Heart left ventricle (tissue), 16 donors: ENCODE measurements at regions not wholly inside any gene's neighbourhood (a gene's known extent, or its start where the extent isn't known, plus 50 kb on each side); places are given as distances from the start of the nearest gene placed in this dataset.
A peak's percentile ranks its signal among the peaks of the same experiment; 100 is the strongest.

Experiments
- ATAC-seq, 4 donors: fragments of 200-7000 bp; cut with Tn5 transposase; one replicate each; pipeline ENCODE4 v1.9.1; 2020 to 2022; ENCODE audit warnings: moderate library complexity in 4 of 4, mild to moderate bottlenecking in 3 of 4, moderate number of reproducible peaks in 1 of 4
- DNase-seq, 5 donors: peaks; one replicate each; pipeline ENCODE4 v3.0.0-alpha.2; 2020
- H3K27ac ChIP-seq, 12 donors: fragments of 200-600 bp; sonication (generic) in 4 of 12; one replicate each; pipeline versions ENCODE4 v1.5.0 to v1.8.0; 2016 to 2022; ENCODE audit warnings: mild to moderate bottlenecking in 2 of 12
- H3K27me3 ChIP-seq, 9 donors: fragments of 200-600 bp; sonication (generic) in 2 of 9; one replicate each; pipeline versions ENCODE4 v1.5.1 to v1.8.0; 2016 to 2022; ENCODE audit warnings: mild to moderate bottlenecking in 3 of 9
- H3K36me3 ChIP-seq, 9 donors: fragments of 200-600 bp; sonication (generic) in 2 of 9; one replicate each; pipeline versions ENCODE4 v1.5.0 to v1.8.0; 2018 to 2022; ENCODE audit warnings: mild to moderate bottlenecking in 2 of 9
- H3K4me1 ChIP-seq, 12 donors: fragments of 200-600 bp; sonication (generic) in 4 of 12; one replicate each; pipeline versions ENCODE4 v1.5.0 to v1.8.0; 2016 to 2022; ENCODE audit warnings: mild to moderate bottlenecking in 3 of 12
- H3K4me3 ChIP-seq, 12 donors: fragments of 200-600 bp; sonication (generic) in 4 of 12; one replicate each; pipeline versions ENCODE4 v1.5.0 to v1.8.0; 2017 to 2022; ENCODE audit warnings: mild to moderate bottlenecking in 9 of 12, moderate library complexity in 4 of 12
- H3K9me3 ChIP-seq, 12 donors: fragments of 200-600 bp; sonication (generic) in 4 of 12; one replicate each; pipeline versions ENCODE4 v1.5.0 to v1.8.0; 2016 to 2022; ENCODE audit warnings: mild to moderate bottlenecking in 1 of 12
- POLR2A ChIP-seq, 2 donors: fragments of 450-650 bp; IDR thresholded peaks; one replicate each; pipeline ENCODE4 v1.6.1; 2017; ENCODE audit warnings: antibody characterized with exemption in 2 of 2, mild to moderate bottlenecking in 2 of 2, moderate library complexity in 2 of 2
- WGBS, 4 donors: extraction: QIAGEN DNeasy Blood & Tissue Kit in 2 of 4; methylation state at CpG; one replicate each; pipeline versions ENCODE4 v1.1.5 to v1.1.7; 2013 to 2018; 5-methylcytosine and 5-hydroxymethylcytosine counted together
- intact Hi-C, 10 donors: fragments of 100-400 bp; cut with DNase I; formaldehyde crosslinking; loops; one replicate each; pipeline versions ENCODE4 v1.11.1 to v1.14.2; 2022
- TF ChIP-seq, protein P1 (sequence below), 12 donors: fragments of 200-600 bp; sonication (generic) in 4 of 12; IDR thresholded peaks; one replicate each; pipeline versions ENCODE4 v1.5.0 to v1.8.0; 2018 to 2022; ENCODE audit warnings: antibody characterized with exemption in 12 of 12, mild to moderate bottlenecking in 5 of 12
- donor health status: ischemic (EF 13 %, LVEDD 7.1; RV severe dilation, severe dysfunction).
- donor health status: healthy with polysubstance abuse.
- donor health status: DM: no; HTN: yes; CAD: no.
- donor health status: DM: no; HTN: no; CAD: no.
- donor health status: ischemic (EF 25% LVEDD 6.9; RV normal size, moderate dysfunction).
- donor health status: ischemic (EF 25% LVEDD 5.7; RV mildly dilated, moderate dysfunction).
- donor health status: healthy.
- donor health status: DM: yes; HTN: yes; CAD: no.
- donor health status: ischemic (EF 35%, LVEDD 5.7; RV mildly dilated, moderate dysfunction).
- donor health status: nonischemic (EF 11% LVEDD 7.7; RV severe dilation, severe dysfunction).
- donor health status: DM: yes; HTN: yes; CAD: no.
- donor health status: PGD.
- donor health status: ischemic (EF 29% LVEDD 5.4; RV normal size, mild dysfunction).
- donor health status: nonischemic (EF 23%, LVEDD 6.1; RV moderate dilation, normal function).

DNA sequence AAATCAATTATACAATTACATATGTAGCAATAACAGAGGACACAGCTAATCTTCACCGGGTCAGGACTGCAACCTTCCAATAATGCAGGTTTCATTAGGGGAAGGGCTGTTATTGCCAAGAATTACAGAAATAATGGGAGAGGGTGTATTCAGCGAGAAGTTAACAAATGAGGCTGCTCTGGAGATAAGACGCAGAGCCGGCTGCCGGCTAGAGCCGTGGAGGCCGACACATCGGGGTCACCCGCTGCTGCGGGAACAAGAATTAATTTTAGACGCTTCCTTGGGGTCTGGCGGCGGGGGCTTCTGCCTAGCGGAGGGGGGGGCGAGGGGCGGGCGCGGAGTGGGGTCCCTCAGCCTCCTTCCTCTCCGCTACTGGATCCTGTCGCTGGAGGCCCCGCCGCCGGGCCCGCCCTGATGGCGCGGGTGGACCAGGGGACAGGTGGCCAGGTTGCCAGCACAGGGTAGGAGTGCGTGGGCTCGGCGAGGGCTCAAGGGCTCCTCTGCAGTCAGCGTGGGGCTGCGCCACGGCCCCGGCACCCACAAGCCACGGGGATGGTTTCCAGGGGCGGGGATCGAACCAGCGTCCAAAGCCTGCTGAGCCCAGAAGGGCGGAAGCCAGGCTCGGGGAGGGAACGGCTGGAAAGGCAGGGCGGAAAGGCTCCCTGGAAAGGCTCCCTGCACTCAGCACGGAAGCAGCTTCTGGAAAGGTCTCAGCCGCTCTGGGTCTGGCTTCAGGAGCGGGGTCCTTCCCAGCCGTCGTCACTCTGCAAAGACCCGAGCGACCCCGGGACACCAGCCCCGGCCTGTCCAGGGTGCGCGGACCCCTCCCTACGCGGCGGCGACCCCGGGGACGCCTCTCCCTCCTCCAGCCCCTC, 113.8 kb upstream of the NKX1-1 start:
- intact Hi-C loops = no loop called here
- H3K27me3 ChIP-seq = peaks cover 8 to 69% (median 29%) of the 10 kb centered on the region in 9 donors
- ATAC-seq = peak in 3 of 4 donors; percentile 12 to 59 (median 38)

DNA sequence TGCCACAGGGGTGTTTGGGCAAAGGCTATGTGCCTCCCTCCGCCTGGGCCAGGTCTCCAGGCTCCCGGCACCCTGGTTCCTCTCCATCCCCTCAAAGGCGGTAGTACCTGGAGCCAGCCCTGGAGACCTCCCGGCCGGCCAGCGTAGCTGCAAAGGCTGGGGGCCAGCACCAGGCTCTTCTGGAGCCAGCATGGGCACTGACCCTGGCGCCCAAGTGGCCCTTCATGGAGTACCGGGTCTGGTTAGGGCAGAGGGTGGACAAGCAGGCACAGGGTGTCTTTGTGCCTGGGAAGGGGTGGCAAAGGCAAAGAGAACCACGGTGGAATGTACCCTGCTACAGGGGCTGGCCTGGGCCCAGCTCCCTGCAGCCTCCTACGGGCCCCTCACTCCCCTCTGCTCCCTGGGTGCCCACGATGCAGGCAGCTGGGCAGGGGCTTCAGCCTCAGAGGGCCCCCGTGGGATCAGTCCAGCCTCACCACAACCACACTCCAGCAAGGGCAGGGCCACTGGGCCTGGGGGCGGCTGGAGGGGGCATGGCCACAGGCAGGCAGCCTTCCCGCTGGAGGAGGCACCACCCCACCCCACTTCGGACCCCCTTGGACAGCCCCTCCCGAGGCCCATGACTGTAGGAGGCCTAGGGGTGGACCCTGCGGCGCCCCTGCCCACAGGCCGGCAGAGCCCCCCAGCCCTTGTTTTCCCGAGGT, 112.9 kb upstream of the NKX1-1 start:
- Histone ChIP-seq H3K4me1 (peaks cover 0 to 8% (median 0%) of the 10 kb centered on the region in 12 donors), H3K27me3 (peaks cover 8 to 69% (median 29%) of the 10 kb centered on the region in 9 donors), H3K36me3 (no peaks in the 10 kb centered on the region), H3K4me3 (no peak overlapping the region), H3K9me3 (no peaks in the 10 kb centered on the region), H3K27ac (no peak overlapping the region)
- TF ChIP-seq, protein P1, sequence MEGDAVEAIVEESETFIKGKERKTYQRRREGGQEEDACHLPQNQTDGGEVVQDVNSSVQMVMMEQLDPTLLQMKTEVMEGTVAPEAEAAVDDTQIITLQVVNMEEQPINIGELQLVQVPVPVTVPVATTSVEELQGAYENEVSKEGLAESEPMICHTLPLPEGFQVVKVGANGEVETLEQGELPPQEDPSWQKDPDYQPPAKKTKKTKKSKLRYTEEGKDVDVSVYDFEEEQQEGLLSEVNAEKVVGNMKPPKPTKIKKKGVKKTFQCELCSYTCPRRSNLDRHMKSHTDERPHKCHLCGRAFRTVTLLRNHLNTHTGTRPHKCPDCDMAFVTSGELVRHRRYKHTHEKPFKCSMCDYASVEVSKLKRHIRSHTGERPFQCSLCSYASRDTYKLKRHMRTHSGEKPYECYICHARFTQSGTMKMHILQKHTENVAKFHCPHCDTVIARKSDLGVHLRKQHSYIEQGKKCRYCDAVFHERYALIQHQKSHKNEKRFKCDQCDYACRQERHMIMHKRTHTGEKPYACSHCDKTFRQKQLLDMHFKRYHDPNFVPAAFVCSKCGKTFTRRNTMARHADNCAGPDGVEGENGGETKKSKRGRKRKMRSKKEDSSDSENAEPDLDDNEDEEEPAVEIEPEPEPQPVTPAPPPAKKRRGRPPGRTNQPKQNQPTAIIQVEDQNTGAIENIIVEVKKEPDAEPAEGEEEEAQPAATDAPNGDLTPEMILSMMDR (IDR thresholded peaks at IDR 0.05) = no peak
- TF ChIP-seq POLR2A (IDR thresholded peaks at IDR 0.05) = no peak
- peak in 2 of 5 donors; percentile 18 to 58 for DNase-seq
- intact Hi-C loops = no loop called here
- whole genome bisulfite sequencing, 4 donors = 74 to 88% (median 81%) methylated on average over 16 to 20 of the region's 20 CpGs
- no peak for ATAC-seq

More for the DNA sequence above, 113.8 kb upstream of the NKX1-1 start:
- DNase-seq = peak in 3 of 5 donors; percentile 38 to 66 (median 49)
- Histone ChIP-seq H3K4me1 (peaks cover 0 to 8% (median 0%) of the 10 kb centered on the region in 12 donors), H3K27ac (peak overlapping the region in 9 of 12 donors; percentile 17 to 80 (median 64)), H3K36me3 (no peaks in the 10 kb centered on the region), H3K4me3 (peak overlapping the region in 6 of 12 donors; percentile 6 to 48 (median 29)), H3K9me3 (peaks cover 0 to 8% (median 0%) of the 10 kb centered on the region in 12 donors)
- TF ChIP-seq, protein P1 (IDR thresholded peaks at IDR 0.05) = no peak
- no peak for TF ChIP-seq POLR2A (IDR thresholded peaks at IDR 0.05)
- WGBS, 4 donors = 59 to 70% (median 64%) methylated on average over 42 to 58 of the region's 58 CpGs

- intact Hi-C loops = no loop called here
- 73 to 85% (median 82%) methylated on average over 8 to 22 of the region's 22 CpGs for WGBS, 4 donors
- peak in 2 of 5 donors; percentile 17 to 55 for DNase-seq
These were observed 111.6 kb upstream of the NKX1-1 start for GRCh38 chr4:1517592-1518411.

More at GRCh38 chr4:1517592-1518411, 111.6 kb upstream of the NKX1-1 start:
- H3K4me3 ChIP-seq = no peak overlapping the region
- ATAC-seq = no peak
- no peak overlapping the region for H3K27ac ChIP-seq
- H3K27me3 ChIP-seq = peaks cover 8 to 70% (median 39%) of the 10 kb centered on the region in 9 donors
- H3K36me3 ChIP-seq = no peaks in the 10 kb centered on the region
- peaks cover 0 to 18% (median 0%) of the 10 kb centered on the region in 12 donors for H3K4me1 ChIP-seq
- TF ChIP-seq POLR2A (IDR thresholded peaks at IDR 0.05) = no peak
- TF ChIP-seq, protein P1 (IDR thresholded peaks at IDR 0.05) = no peak
- no peaks in the 10 kb centered on the region for H3K9me3 ChIP-seq
